DND-41 (cell line): ENCODE measurements at regions not wholly inside any gene's neighbourhood (a gene's known extent, or its start where the extent isn't known, plus 50 kb on each side); places are given as distances from the start of the nearest gene placed in this dataset.

Source experiments
- ATAC-seq: fragments of 200-7000 bp; cut with Tn5 transposase; 3 replicates; pipeline ENCODE4 v1.9.1; 2021; ENCODE audit warnings: low read depth; ENCODE audit not compliant: insufficient read depth
- DNase-seq: peaks from one replicate; pipeline ENCODE4 v3.0.0-alpha.2; 2020
- H2AFZ ChIP-seq: 2 replicates; pipeline ENCODE4 v1.6.0; 2012; ENCODE audit warnings: low read depth, low read length
- H3K27ac ChIP-seq: 2 replicates; pipeline ENCODE4 v1.5.1; 2012; ENCODE audit warnings: low read length, inconsistent platforms
- H3K27me3 ChIP-seq: fragments of 200-600 bp; sonication (generic); 2 replicates; pipeline ENCODE4 v1.6.0; 2012; ENCODE audit warnings: low read length, mild to moderate bottlenecking, inconsistent platforms; ENCODE audit not compliant: insufficient read depth, poor library complexity
- H3K36me3 ChIP-seq: 2 replicates; pipeline ENCODE4 v1.5.1; 2012; ENCODE audit warnings: low read length, inconsistent platforms; ENCODE audit not compliant: insufficient read depth
- H3K4me1 ChIP-seq: 2 replicates; pipeline ENCODE4 v1.5.1; 2012; ENCODE audit warnings: mild to moderate bottlenecking, low read length; ENCODE audit not compliant: insufficient read depth
- H3K4me2 ChIP-seq: 2 replicates; pipeline ENCODE4 v1.6.0; 2012; ENCODE audit warnings: mild to moderate bottlenecking, moderate library complexity, low read length, inconsistent platforms; ENCODE audit not compliant: insufficient read depth
- H3K4me3 ChIP-seq, 2 experiments: fragments of 200-600 bp in 1 of 2; shearing (Covaris generic) in 1 of 2; 2 replicates each; pipeline ENCODE4 v1.5.1; 2012 to 2016; ENCODE audit warnings: inconsistent platforms in 2 of 2, low read length in 2 of 2, mild to moderate bottlenecking in 2 of 2, low read depth in 1 of 2, moderate library complexity in 1 of 2
- H3K79me2 ChIP-seq: 2 replicates; pipeline ENCODE4 v1.6.0; 2012; ENCODE audit warnings: low read length, inconsistent platforms; ENCODE audit not compliant: insufficient read depth
- H3K9ac ChIP-seq: 2 replicates; pipeline ENCODE4 v1.6.0; 2012; ENCODE audit warnings: low read depth, mild to moderate bottlenecking, inconsistent platforms, low read length, moderate library complexity
- H3K9me3 ChIP-seq: 2 replicates; pipeline ENCODE4 v1.5.1; 2012; ENCODE audit warnings: low read length, moderate library complexity, mild to moderate bottlenecking, inconsistent platforms; ENCODE audit not compliant: insufficient read depth, severe bottlenecking
- H4K20me1 ChIP-seq: 2 replicates; pipeline ENCODE4 v1.6.0; 2012; ENCODE audit warnings: low read length; ENCODE audit not compliant: insufficient read depth
- EZH2 ChIP-seq: IDR thresholded peaks from 3 replicates; pipeline ENCODE4 v1.6.1; 2012; ENCODE audit warnings: borderline replicate concordance, low read depth, mild to moderate bottlenecking, moderate library complexity, low read length, inconsistent platforms; ENCODE audit not compliant: severe bottlenecking
- TF ChIP-seq, protein P1 (sequence below): IDR thresholded peaks from 2 replicates; pipeline ENCODE4 v1.5.1; 2012; ENCODE audit warnings: borderline replicate concordance, low read length, moderate library complexity, mild to moderate bottlenecking; ENCODE audit not compliant: poor library complexity, severe bottlenecking; ENCODE audit errors: extremely low read depth

GRCh38 chr6:113622254-113622653 lies 234.9 kb upstream of the MARCKS start:
- no peaks in the 10 kb centered on the region for H3K4me1 ChIP-seq
- H3K79me2 ChIP-seq, result no peaks in the 10 kb centered on the region
- H3K9me3 ChIP-seq, result no peaks in the 10 kb centered on the region
- H3K27me3 ChIP-seq, result no peaks in the 10 kb centered on the region
- ATAC-seq, result no peak
- no peak for DNase-seq
- no peak overlapping the region for H3K4me2 ChIP-seq
- no peak overlapping the region for H2AFZ ChIP-seq
- H3K27ac ChIP-seq, result no peak overlapping the region
- no peak overlapping the region for H3K4me3 ChIP-seq
- H3K36me3 ChIP-seq, result no peaks in the 10 kb centered on the region
- no peak for TF ChIP-seq EZH2
- TF ChIP-seq, protein P1, sequence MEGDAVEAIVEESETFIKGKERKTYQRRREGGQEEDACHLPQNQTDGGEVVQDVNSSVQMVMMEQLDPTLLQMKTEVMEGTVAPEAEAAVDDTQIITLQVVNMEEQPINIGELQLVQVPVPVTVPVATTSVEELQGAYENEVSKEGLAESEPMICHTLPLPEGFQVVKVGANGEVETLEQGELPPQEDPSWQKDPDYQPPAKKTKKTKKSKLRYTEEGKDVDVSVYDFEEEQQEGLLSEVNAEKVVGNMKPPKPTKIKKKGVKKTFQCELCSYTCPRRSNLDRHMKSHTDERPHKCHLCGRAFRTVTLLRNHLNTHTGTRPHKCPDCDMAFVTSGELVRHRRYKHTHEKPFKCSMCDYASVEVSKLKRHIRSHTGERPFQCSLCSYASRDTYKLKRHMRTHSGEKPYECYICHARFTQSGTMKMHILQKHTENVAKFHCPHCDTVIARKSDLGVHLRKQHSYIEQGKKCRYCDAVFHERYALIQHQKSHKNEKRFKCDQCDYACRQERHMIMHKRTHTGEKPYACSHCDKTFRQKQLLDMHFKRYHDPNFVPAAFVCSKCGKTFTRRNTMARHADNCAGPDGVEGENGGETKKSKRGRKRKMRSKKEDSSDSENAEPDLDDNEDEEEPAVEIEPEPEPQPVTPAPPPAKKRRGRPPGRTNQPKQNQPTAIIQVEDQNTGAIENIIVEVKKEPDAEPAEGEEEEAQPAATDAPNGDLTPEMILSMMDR, result no peak
- H3K9ac ChIP-seq, result no peak overlapping the region
- no peaks in the 10 kb centered on the region for H4K20me1 ChIP-seq

DNA sequence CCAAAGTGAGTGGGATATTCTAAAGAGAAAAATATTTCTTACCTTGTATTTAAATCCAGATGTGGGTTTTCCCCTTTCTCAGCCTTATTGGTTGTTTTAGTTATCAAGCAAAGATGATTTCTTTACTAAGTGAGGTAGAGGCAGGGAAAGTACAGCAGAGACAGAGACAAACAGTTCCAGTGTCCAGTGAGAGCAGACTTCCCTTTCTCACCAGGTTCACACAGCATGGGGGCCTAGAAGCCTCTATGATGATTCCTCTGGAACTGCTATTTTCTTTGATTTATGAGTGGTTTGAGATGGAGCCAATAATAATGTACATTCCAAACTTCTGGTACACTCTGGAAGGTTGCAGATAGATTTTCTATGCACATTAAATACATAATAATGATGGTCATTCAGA lies 234.0 kb upstream of the MARCKS start:
- H3K4me1 ChIP-seq, result no peaks in the 10 kb centered on the region
- ATAC-seq (no peak), DNase-seq (no peak)
- no peaks in the 10 kb centered on the region for H3K9me3 ChIP-seq
- H3K27me3 ChIP-seq, result no peaks in the 10 kb centered on the region
- no peaks in the 10 kb centered on the region for H3K36me3 ChIP-seq
- H3K4me2 ChIP-seq, result no peak overlapping the region
- no peaks in the 10 kb centered on the region for H3K79me2 ChIP-seq
- no peaks in the 10 kb centered on the region for H4K20me1 ChIP-seq
- H3K27ac ChIP-seq, result no peak overlapping the region
- H3K9ac ChIP-seq, result no peak overlapping the region
- TF ChIP-seq, protein P1, result no peak
- TF ChIP-seq EZH2, result no peak
- H3K4me3 ChIP-seq, result no peak overlapping the region
- H2AFZ ChIP-seq, result no peak overlapping the region

- H3K4me2 ChIP-seq, result no peak overlapping the region
- H3K27ac ChIP-seq, result no peak overlapping the region
- H3K9ac ChIP-seq, result no peak overlapping the region
- H3K9me3 ChIP-seq, result no peaks in the 10 kb centered on the region
- no peaks in the 10 kb centered on the region for H3K79me2 ChIP-seq
- TF ChIP-seq, protein P1, result no peak
- no peak for TF ChIP-seq EZH2
- H3K4me3 ChIP-seq, result no peak overlapping the region
- DNase-seq (no peak), ATAC-seq (no peak)
- H3K27me3 ChIP-seq, result no peaks in the 10 kb centered on the region
- no peaks in the 10 kb centered on the region for H4K20me1 ChIP-seq
- H2AFZ ChIP-seq, result no peak overlapping the region
- H3K4me1 ChIP-seq, result no peaks in the 10 kb centered on the region
- no peaks in the 10 kb centered on the region for H3K36me3 ChIP-seq
These were observed 231.3 kb upstream of the MARCKS start for GRCh38 chr6:113625850-113626249.

DNA sequence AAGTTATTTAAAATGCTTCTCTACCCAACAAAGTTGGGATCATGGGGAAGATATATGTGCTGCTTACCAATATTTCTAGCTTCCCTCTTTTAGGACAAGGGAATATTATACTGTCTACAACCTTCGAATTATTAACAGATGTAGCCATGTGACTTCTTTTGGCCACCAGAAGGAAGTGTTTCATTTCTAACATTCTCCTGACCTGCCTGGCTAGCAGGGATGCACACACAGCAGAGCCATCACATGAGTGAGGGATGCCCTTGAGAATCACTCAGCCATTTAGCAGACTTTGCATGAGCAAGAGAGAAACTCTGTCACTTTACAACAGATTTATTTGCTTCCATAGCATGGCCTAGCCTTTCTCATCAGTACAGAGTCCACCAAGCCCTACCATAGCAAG lies 230.7 kb upstream of the MARCKS start:
- H3K36me3 ChIP-seq, result no peaks in the 10 kb centered on the region
- H3K9me3 ChIP-seq, result no peaks in the 10 kb centered on the region
- H2AFZ ChIP-seq, result no peak overlapping the region
- DNase-seq, result no peak
- no peak overlapping the region for H3K9ac ChIP-seq
- H3K27me3 ChIP-seq, result no peaks in the 10 kb centered on the region
- no peak overlapping the region for H3K4me2 ChIP-seq
- H3K79me2 ChIP-seq, result no peaks in the 10 kb centered on the region
- H3K27ac ChIP-seq, result no peak overlapping the region
- no peak overlapping the region for H3K4me3 ChIP-seq
- ATAC-seq, result no peak
- no peaks in the 10 kb centered on the region for H3K4me1 ChIP-seq
- no peak for TF ChIP-seq EZH2
- TF ChIP-seq, protein P1, result no peak
- H4K20me1 ChIP-seq, result no peaks in the 10 kb centered on the region
